Esophagus mucosa (tissue), 1 donor: ENCODE measurements at regions not wholly inside any gene's neighbourhood (a gene's known extent, or its start where the extent isn't known, plus 50 kb on each side); places are given as distances from the start of the nearest gene placed in this dataset.

ENCODE experiments used
- ATAC-seq: fragments of 200-7000 bp; cut with Tn5 transposase; one replicate; pipeline ENCODE4 v1.9.1; 2020
- donor health status: DM: yes; HTN: yes; CAD: no.

DNA sequence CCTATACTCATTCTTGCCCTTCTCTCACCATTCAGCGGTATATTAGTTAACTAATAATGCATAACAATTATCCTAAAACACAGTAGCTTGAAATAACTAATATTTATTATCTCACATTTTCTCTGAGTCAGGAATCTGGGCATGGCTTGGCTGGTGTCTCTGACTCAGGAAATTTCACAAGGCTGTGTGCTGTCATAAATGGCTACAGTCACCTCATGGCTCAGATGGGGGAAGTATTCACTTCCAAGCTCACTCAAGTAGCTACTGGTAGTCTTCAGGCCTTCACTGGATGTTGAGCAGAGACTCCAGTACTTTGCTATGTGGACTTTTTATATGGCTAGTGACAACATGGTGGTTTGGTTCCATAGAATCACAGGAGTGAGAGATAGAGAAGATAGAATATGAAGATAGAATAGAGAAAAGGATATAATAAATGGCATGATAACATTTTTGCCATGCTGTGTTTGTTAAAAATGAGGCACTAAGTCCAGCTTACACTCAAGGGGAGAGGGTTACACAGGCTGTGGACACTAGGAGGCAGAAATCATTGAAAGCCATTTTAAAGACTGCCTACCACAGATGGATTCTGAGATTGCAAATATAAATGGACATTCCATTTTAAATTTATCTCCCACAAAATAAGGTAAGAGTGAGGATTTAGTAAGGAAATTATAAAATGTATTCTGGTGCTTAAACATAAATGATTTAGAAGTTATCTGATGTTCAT lies 997.8 kb upstream of the CHORDC1 start:
- no peak for ATAC-seq

DNA sequence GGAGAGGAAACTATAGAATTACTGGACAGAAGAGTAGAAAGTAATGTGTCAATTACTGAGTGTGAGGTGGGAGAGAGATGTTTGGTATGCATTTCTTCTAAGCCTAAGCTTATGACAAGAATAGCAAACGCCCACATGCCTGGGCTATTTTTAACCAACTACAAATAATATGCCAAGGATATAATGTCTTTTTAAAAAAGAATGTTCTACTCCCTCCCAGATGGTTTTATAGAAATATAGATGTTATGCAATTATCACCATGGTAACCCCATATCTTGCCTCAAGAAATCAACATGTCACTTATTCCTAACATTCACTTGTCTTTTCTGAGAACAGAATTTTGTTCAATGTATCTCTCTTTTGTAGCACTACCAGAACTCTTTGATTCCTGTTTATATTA lies 996.7 kb upstream of the CHORDC1 start:
- no peak for ATAC-seq

DNA sequence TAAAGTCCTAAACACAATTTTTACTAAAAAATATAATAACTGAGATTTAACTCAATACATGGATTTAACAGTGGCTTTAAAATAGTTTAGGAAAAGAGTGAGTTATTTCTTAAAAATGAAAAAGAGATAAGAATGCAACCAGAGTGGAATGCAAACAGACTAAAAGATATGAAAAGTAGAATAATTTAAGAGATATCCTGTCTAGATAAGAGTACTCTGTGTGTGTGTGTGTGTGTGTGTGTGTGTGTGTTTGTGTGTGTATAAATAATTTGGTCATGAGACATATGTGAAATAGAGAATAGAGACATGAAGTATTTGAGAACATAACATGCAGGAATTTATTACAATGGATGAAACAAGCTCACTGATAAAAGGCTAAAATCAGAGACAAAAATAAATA lies 986.9 kb upstream of the CHORDC1 start:
- no peak for ATAC-seq

DNA sequence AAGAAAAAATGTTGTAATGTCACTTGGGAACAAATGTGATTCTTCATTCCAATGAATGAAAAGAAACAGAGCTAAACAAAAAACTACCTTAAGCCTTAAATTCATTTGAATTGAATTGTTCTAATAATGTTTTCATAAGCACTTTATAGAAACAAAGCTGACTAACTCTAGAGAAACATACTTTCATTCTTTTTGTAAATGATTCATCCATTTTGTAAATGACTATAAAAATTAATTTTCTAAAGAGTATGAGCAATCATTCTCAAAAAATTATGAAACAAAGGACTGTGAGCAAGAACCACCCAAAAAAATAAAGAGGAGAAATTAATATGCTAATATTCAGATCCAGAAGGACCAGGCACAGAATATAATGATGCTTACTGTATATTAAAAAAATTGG lies 986.5 kb upstream of the CHORDC1 start:
- ATAC-seq, result no peak

DNA sequence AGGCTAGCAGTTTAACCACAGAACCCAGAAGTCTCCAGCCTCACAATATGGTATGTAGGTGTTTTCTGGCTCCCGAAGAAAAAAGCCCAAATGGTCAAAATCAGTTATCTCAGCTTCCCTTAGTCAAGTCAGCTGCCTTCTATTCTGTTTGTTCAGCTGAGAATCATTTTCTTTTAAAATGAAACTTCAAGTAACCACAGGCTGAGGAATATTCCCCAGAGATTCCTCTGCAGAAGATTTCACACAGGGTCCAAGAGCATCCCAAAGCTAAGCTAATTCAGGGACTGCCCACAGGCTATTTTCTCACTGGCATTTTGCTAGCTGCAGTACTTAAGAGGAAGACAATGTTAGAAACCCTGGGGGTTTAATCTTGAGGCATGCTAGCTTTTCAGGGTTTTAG lies 977.0 kb upstream of the CHORDC1 start:
- ATAC-seq, result no peak

DNA sequence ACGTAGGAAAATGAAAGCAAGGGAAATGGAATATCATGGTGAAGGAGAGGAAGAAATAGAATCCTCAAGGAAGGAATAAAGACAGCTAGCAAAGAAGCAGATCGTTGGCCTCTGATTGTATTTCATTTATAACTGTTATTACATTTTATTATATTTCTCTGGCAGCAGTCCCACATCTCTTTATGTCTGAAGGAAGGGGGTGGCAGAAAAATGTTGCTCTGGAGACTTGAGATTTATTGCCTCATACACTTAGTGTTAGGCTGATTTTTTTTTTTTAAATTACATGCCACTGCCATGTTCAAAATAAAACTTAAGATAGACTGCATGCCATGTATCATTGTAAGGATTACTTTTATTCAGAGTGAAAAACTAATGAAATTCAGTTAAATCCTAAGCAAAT lies 971.7 kb upstream of the CHORDC1 start:
- ATAC-seq, result no peak

DNA sequence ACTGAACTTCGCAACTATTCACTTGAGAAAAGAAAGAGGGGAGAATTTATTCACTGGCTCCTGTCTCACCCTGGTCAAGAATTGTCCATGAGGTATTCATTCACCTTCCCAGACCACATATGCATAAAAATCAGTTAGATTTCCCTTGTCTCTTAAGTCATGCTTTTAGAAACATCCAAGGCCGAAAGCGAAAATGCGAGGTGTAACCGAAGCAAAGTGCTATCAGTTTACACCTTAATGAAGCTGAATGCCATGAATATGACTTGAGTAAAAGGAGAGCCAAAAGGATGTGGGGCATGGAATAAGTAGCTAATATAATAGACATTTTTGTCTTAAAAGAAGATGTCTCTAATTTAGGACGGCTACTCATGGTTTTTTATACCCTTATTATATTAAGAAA lies 965.6 kb upstream of the CHORDC1 start:
- no peak for ATAC-seq

DNA sequence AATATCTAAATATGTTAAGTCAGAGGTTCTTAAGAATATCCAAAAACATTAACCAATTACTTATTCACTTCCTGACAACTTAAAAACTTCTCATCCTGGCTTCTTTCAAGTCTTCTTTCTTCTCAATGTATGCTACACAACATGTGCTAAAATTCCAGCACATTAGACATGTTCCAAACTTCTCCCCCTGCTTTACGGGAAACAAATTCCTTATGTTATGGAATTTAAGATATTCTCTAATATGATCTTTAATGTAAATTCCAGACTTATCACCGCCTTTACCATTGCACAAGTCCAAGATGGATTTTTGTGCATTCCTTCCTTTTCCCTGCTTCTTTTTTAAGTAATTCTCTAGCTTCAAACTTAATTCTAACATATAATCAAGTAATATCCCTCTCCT lies 964.5 kb upstream of the CHORDC1 start:
- no peak for ATAC-seq

DNA sequence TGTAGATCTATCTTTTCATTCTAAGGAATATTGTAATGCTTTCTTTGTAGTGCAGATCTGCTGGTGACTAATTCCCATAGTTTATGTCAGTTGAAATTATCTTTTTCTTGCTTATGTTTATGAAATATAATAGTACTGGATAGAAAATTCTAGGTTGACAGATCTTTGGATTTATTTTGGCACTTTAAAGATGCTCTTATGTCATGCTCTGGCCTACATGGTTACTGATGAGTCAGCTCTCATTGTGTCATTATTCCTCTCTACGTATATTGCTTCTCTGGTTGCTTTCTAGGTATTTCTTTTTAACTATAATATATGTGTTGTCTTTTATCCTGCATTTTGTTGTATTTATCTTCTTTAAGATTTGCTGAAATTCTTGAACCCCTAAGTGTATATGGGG lies 955.5 kb upstream of the CHORDC1 start:
- no peak for ATAC-seq

DNA sequence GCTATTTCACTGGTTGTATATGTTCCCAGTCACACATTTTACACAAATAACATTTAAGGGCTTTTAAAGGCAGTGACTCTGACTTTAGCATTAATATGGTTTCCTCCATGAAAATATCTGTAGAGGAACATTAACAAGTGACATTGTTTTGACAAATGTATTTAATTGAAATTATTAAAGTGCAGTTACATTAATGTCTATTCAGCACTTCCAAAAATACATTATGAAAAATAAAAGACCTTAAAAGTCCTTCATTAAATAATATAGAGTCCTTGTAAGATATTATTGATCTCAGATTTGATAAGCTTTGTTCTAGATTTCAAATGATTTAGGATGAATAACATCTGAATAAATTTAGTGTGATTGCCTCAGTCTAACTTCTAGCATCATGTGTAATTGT lies 951.9 kb upstream of the CHORDC1 start:
- no peak for ATAC-seq

DNA sequence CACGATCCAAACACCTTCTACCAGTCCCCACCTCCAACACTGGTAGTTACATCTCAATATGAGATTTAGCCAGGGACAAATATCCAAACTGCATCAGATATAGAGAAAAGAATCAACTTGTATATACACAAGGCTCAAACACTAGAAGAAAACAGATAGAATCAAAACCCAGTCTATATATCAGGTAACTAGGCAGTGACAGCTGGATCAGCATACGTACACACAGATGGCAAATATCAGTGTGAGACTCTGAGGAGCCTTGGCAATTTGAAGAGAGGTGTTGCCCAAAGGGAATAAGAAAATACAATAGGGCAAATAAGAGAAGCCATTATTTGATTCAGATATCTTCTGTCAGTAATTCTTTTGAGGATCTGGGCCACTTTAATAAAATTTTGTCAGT lies 951.3 kb upstream of the CHORDC1 start:
- ATAC-seq, result no peak

DNA sequence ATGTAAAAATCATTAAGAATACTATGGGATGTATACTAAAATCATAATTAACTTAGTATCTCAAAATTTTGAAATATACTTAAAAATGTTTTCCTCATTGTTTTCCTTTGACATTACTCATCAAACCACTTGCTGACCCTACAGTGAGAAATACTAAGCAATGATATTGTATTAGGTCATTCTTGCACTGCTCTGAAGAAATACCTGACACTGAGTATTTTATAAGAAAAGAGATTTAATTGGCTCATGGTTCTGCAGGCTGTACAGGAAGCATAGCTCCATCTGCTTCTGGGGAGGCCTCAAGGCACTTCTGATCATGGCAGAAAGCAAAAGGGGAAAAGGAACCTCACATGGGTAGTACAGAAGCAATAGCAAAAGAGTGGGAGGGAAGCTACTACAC lies 950.9 kb upstream of the CHORDC1 start:
- ATAC-seq, result no peak

DNA sequence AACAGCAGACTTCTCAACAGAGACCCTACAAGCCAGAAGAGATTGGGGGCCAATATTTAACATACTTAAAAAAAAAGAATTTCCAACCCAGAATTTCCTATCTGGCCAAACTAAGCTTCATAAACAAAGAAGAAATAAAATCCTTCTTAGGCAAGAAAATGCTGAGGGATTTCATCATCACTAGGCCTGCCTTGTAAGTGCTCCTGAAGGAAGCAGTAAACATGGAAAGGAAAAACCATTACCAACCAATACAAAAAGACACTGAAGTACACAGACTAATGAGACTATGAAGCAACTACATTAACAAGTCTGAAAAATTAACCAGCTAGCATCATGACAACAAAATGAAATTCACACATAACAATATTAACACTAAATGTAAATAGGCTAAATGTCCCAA lies 947.9 kb upstream of the CHORDC1 start:
- ATAC-seq, result no peak

DNA sequence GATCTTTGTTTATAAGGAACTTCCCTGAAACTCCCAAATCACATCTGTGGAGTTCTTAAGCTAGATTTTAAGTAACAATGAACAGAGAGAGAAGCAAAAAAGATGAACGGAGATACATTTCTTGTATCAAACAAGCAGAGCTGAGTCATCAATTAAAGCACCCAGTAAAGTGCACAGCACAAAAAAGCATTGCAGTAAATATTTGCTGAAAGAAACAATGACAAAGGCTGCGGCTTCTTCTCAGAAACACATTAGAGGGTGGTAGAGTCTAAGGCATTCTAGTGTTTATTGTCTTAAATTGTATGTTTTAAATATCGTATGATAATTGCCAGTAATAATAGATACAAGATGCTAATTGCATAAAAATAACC lies 941.6 kb upstream of the CHORDC1 start:
- no peak for ATAC-seq

DNA sequence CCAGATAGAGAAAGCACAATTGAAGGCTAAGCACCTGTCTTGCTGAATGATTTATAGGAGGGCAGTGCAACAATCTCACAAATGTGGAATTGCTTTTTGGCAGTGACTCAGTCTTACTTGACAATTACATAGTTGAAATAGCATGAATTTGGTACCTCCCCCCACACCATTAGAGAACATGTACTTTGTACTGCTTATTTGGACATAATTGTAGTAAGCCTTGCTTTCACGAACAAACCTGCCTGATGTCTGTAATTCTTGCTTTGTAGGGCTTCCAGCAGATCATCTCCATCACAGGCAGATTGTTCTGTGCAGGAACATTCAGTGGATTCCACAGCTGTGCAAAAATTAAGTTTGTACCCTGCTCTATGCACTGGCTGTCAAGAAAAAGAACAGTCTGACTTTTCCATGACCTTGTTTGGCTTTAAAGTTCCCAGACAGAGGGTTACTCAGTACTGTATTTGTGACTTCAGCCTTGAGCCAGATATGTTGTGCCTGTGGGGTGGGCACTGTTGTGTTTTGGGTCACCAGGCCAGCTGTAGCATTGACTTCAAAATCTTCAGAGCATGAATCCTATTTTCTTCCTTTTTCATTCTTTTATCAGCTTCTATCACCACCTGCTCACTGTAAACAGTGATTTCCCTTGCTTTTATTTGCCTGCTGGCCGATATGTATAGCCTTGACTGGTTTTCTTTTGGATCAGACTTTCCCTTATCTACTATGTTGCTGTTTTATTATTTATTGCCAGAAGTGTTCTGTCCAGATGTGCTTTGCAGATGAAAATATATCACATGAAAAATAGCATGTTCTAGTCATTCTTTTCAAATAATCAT lies 941.0 kb upstream of the CHORDC1 start:
- ATAC-seq, result no peak

DNA sequence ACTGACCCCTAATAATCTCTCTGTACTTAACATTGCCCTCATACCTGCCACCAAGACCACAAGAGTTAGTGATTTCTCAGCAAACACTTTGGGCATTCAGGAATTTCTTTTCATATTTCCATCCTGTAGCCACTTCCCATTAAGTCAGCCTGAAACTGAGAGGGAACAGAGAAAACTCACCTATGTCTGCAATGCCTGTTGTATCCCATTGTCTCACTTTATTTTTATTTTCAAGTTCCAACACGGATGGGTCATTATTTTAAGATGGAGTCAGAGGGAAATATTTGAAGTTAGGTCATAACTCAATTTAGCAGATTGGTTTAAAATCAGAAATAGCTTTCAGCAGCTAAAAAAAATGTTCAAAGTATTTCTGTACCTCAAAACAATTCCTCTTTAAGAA lies 937.8 kb upstream of the CHORDC1 start:
- no peak for ATAC-seq

DNA sequence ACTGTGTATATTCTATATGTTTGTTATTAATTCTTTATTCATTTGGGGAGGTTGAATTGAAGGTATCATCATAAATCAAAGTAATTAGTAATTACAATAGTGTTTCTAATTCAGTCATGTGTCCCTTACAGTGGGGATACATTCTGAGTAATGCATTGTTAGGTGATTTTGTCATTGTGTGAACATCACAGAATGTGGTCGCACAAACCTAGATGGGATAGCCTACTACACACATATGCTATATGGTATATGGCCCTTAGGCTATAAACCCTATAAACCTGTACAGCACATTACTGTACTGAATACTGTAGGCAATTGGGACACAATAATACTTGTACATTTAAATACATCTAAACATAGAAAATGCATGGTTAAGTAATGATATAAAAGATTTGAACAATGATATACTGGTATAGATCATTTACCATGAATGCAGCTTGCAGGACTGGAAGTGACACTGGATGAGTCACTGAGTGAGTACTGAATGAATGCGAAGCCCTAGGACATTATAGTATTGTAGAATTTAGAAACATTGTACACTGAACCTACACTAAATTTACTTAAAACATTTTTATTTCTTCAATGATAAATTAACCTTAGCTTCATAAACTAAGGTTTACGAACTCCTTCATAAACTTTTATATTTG lies 936.2 kb upstream of the CHORDC1 start:
- ATAC-seq, result no peak

DNA sequence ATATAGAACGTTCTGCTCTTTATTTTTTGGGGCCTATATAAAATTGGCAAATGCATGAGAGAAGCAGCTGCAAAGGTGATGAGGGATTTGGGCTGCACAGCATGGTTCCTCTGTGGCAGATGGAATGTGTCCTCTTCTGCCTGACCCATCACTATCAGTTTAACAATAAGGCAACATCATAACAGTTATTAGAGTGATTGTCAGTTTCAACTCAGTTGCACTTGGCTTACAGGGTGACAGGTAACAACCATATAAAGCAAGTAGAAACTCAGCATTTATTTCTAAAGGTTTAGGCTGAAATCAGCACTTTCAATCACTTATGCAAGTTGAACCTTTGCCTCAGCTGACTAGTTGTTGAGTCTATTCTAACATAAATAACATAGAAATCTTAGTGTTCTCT lies 935.4 kb upstream of the CHORDC1 start:
- no peak for ATAC-seq

DNA sequence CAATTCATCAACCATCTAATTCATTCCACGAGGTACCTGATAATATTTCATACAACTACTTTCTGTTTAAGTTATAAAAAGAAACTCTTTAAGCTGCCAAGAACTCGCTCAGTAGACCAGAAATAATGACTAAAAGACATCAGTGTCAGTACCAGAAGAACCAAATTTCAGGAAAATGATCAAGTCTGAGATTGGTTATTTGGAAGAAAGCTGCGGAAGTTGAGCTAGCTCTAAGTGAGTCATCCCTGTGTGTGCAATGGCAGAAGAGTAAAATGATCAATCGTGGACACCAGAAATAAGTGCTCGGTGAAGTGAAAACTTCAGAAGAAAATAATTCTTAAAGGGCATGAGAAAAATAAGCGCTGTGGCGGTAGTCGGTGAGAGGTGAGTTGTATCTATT lies 933.2 kb upstream of the CHORDC1 start:
- no peak for ATAC-seq

DNA sequence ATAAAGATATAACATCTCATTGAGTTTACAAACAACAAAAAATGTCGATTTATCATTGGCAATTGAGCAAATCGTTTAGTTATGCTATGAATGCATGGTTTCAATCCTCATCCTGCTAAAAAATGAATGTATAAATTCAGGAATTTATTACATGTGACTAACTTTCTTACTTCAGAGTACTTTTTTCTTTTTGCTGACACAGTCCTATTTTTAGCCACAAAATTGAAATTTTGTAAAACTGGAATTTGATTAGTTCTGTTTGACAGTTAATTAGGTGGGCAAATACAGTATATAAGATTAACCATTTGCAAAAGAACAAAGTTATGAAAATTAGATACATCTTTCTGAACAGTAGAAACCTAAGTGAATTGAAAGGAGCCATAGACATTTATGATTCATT lies 925.0 kb upstream of the CHORDC1 start:
- no peak for ATAC-seq

DNA sequence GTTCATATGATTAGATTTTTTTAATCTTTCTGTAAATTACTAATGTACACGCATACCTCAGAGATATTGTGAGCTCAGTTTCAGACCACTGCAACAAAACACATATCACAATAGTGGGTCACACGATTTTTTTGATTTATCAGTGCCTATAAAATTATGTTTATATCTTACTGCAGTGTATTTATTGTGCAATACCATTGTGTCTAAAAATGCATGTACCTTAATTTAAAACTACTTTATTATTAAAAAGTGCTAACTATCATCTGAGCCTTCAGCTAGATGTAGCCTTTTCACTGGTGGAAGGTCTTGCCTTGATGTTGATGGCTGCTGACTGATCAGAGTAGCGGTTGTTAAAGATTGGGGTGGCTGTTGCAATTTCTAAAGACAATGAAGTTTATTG lies 918.8 kb upstream of the CHORDC1 start:
- no peak for ATAC-seq

DNA sequence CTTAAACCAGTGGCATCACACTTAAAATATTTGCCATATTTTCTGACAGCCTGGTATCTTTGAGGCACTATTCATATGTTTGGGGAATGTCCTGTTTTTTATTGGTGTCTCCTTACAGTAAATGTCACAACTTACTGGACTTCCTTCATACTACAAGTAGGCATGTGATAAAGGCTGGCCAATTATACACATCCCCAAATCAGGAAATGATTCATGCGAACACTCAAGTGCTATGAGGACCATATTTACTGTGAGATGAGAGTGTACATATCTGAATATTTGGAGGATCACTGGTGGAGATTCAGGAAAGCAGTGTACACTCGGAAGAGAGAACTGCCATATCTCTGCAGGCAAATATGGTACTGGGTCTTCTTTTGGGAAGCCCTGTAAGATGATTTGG lies 913.8 kb upstream of the CHORDC1 start:
- ATAC-seq, result no peak

DNA sequence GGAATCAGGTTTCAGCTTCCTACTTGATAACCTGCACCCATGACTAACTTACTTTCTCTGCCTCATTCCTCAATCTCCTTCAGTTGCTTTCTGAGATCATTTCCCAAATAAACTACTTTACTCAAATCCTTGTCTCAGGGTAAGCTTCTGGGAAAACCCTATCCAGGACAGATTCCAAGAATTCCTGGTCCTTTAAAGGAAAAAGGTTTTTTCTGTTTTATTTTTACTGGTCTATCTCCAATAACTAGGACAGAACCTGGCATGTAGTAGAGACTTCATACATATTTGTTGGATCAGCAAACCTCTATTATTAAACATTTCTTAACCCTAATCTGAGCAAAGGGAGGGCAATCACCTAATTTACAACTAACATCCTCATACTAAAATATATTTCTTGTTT lies 910.5 kb upstream of the CHORDC1 start:
- ATAC-seq, result no peak

DNA sequence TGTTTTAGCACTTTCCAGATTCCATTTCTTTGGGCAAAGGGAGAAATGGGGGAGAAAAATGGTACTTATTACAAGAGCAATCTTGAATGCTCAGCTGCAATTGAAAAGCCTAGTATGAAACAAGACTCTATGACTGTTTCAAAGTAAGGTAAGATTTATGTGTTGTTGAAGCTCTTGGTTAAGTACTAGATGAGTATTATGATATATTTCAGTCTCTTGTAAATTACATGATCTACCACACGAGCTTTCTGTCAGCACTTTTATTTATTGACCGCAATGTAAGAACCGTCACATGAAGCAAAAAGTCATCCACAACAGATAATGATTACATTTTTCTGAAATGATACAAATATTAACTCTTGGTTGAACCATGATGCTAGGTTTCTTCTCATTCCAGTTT lies 906.7 kb upstream of the CHORDC1 start:
- no peak for ATAC-seq
